Effector CD4-positive, alpha-beta T cell (primary cell): ENCODE measurements at regions not wholly inside any gene's neighbourhood (a gene's known extent, or its start where the extent isn't known, plus 50 kb on each side); places are given as distances from the start of the nearest gene placed in this dataset.

Source experiments
- DNase-seq: peaks from one replicate; pipeline ENCODE4 v3.0.0-alpha.2; 2020

DNA sequence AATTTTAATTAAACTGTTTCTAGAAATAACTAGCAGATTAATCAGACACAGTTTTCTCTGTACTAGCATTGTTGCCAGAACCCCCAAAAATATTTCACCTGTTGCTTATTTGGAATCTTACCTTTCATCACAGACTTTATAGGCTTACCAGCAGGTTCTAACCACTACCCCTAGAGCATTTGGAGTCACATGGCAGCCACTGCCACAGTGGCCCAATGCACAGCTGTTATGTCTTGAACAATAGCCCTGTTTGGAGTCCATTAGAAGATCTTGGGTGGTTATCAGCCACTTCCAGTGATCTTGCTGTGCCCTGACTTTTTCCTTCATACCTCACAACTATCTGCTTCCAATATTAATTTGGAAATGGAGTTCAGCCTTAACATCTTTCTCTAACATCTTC lies 186.2 kb upstream of the TANK start:
- DNase-seq, result no peak

DNA sequence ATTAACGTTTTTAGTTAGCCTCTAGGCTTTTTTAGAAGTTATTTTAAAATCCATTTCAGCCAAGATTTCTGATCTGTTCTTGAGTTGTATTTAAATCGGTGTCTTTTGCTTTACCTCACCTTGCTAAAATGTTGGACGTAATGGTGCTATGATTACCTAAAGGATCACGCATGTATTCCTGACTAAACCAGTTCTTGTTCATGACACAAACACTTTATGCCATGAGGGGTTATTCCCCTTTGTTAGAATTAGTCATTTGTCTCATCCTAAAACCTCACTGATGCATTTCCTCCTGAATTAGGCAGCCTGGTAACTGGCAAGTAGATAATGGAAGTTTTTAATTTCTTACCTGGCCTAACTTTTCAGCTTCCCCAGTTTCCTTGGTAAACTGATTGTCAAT lies 185.4 kb upstream of the TANK start:
- no peak for DNase-seq

DNA sequence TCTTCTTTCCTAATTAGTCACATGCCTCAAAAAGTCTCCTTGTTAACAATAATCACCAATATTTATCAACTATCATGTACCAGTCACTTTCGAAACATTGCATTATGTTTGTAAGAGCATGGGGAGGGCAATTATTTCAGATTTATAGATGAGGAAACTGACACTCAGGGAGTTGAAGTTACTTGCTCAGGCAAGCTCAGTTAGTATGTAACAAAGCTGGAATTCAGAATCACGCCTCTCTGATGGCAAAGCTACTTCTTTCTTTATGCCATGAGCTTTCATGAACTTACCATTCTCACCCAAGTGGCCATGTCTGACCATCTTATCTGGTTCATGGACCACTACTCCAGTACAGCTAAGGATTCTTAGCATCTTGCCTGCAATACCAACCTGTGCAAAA lies 183.4 kb upstream of the TANK start:
- no peak for DNase-seq

DNA sequence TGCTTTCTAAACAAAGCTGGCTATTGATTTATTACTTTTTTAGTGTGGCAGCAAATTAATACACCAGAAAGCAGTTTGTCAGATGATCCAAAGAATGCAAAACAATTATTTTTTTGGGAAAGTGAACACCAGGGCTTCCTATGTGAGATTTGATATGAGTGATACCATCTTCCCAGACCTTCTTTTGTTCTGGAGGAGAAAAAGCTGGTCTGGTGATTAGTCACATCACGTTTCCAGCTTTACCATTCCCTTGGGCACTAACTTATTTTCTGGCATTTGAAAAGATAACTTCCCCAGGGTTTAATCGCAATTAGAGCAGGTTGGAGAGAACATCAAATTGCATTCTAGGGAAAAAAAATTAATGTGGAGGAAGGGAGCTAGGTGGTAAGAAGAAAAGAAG lies 182.9 kb upstream of the TANK start:
- DNase-seq, result no peak

DNA sequence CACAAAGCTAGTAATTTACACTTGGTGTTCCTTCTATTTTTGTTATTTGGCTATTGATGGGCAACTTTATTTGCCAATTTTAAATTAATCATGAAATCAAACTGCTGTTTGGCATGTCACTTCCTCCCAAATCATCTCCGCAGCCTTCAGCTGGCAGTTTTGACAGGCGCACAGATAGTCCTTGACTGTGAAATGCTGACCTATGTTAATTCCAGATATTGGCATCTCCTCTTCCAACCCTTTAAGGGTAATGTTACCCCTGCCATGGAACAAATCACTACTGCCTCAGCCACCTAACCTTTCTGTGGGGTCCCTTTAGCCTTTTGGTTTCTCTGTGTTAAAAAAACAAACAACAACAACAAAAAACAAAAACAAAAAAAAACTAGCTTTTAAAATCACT lies 182.4 kb upstream of the TANK start:
- no peak for DNase-seq

DNA sequence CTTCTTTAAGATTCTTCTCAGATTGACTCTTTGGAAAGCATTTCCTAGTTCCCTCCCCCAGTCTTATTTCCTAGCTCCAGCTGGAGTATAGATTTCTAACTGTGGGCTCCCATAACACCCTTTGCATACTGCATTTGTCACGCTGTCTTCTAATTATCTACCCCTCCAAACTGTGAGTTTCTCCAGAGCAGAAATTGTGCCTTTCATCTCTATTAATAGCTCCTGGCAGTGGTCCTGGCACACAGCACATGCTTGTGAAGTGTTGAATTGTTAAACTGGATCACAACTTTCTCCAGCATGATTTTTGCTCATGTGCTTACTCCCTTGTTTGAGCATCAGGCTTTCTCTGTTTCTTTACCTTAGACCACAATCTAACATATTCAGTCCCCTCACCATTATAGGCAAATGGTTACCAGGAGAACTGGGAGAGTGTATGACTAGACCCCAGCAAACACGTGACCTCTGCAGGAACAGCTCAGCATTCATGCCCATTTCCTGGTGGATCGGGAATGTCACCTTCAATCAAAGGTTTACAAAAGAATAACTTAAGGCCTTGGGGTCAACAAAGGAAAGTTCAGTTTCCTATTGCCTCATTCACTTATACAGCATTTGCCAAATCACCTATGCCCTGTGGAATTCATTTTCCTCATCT lies 175.7 kb upstream of the TANK start:
- DNase-seq, result no peak

DNA sequence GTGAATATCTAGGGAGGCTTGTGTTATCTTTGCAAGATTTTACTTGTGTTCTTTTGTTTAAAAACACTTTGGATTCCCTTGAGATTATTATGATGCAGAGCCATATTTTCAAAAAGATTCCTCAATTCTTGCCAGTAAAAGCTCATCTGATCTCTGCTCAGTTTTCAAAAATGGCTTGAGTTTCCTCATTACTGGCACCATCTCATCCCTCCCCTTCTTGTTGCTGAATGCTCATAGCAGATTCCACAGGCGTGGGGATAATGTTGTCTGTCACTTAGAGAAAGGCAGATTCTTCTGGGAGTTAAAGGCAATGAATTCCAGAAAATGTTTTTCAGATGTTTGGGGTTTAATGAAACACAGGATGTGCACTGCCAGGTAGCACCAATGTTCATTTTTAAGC lies 170.4 kb upstream of the TANK start:
- DNase-seq, result no peak

DNA sequence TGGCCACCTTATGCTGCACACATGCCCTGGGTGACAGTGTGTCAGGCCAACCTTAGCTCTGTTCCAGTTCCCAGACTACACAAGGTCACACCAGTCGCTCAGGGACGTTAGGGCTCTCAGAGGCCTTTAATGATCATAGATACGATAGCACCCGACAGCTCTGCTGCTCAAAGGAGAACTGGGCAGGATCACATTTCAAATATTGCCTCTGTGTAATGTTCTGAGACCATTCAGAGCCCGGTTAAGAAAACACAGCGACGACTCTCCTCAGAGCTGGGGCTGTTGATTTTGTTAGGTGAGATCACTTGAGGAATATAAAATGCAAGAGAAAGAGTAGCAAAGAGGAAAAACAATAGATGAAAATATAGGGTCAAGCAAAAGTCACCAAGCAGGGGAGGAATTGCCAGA lies 166.6 kb upstream of the TANK start:
- DNase-seq, result no peak

DNA sequence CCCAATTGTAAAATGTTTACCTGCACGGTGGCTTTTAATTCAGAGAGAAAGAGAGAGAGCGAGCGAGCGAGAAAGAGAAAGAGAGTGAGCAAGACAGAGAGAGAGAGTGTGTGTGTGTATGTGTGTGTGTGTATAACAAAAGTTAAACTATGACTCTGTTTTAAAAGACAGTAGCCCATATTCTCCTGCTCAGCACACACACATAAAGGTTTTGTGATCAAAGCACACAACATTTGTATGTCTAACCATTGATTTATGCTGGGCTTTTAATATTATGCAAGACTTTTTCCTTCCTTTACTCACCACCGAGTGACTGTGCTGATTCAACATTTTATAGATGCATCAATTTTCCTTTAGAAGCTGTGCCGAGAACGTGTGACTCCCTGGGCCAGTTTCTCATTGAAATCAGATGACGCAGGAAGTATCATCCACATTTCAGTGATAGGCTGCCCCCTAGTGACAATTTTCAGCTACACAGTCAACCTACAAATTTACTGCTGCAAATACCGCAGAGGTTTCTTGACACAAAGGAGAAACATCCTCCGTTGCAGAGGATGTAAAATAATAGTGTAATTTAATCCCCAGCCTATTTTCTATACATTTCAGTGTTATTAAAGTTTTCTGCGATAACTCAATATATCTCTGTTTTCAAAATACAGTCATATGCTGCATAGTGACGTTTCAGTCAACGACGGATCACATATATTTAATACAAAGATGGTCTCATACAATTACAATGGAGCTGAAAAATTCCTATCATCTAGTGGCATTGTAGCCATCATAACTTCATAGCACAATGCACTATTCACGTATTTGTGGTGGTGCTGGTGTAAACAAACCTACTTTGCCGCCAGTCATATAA lies 165.9 kb upstream of the TANK start:
- DNase-seq, result peak; percentile 66

DNA sequence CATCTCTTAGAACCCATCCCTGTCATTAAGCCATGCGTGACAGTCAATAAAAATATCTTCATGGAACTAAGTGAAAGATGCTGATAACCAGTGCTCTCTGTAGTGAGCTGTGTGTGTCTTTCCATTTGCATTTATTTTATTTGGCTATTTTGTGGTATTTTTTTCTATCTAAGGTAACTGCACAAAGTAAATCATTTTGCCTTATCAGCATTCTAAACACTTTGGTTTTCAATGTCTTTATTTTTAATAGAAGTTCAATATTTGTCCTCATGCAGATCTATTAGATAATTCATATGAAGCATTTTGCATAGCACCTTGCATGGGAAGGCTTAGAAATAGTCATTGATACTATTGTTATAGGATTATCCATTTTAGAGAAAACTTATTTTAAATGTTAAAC lies 163.6 kb upstream of the TANK start:
- no peak for DNase-seq

DNA sequence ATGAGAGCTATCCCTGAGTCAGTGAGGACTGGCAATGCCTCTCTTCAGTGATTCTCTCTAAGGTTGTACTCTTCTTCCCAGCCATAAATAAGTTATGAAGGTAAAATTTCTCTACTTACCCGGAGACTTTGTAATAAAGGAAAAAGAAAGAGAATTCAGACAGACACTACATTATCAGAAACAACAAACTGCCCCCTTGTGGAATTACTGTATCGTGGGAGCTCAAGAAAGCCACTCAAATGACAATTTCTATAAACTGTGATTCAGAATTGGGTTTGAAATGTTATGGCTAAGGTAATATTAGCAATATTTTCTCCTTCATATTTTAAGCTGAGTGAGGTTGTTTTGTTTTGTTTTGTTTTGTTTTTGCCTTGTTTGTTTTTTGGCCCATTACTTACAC lies 155.8 kb upstream of the TANK start:
- no peak for DNase-seq

DNA sequence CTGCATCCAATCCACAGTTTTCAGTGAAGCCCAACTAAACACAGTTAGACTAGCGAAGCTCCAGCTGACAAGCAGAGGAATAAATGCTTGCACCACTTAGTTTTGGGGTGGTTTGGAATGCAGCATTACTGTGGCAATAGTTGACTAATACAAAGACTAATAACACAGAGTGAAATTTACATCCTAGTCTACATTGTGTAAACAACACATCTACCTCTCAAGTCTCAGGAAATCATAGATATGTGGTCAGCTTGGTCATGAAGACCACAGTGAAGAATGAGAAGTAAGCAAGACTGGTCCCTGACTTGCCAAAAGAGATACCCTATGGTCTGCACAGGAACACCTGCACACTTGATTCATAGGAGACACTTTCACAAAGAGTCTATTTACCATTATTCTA lies 155.1 kb upstream of the TANK start:
- no peak for DNase-seq

DNA sequence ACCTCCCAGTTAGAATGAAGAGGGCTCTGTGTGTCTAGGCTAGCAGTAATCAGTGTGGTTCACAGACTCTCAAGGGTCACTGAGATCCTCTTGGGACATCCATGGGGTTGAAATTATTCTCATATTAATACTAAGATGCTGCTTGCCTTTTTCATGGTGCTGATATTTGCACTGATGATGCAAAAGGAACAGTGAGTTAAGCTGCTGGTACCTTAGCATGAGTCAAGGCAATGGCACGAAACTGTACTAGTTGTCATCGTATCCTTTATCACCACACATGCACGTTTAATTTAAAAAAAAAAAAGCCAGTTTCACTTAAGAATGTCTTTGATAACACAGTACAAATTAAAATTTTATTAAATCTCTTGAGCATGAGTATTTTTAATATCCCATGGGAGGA lies 151.9 kb upstream of the TANK start:
- DNase-seq, result no peak

DNA sequence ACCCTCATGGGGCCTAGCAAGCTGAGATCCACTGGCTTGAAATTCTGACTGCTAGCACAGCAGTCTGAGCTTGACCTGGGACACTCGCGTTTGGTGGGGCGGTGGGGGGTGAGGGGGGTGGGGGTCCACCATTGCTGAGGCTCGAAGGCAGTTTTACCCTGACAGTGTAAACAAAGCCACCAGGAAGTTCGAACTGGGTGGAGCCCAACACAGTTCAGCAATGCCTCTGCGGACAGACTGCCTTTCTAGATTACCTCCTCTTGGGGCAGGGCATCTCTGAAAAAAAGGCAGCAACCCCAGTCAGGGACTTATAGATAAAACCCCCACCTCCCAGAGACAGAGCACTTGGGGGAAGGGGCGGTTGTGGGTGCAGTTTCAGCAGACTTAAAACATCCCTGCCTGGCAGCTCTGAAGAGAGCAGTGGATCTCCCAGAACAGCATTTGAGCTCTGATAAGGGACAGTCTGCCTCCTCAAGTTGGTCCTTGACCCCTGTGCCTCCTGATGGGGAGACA lies 149.7 kb upstream of the TANK start:
- DNase-seq, result no peak

DNA sequence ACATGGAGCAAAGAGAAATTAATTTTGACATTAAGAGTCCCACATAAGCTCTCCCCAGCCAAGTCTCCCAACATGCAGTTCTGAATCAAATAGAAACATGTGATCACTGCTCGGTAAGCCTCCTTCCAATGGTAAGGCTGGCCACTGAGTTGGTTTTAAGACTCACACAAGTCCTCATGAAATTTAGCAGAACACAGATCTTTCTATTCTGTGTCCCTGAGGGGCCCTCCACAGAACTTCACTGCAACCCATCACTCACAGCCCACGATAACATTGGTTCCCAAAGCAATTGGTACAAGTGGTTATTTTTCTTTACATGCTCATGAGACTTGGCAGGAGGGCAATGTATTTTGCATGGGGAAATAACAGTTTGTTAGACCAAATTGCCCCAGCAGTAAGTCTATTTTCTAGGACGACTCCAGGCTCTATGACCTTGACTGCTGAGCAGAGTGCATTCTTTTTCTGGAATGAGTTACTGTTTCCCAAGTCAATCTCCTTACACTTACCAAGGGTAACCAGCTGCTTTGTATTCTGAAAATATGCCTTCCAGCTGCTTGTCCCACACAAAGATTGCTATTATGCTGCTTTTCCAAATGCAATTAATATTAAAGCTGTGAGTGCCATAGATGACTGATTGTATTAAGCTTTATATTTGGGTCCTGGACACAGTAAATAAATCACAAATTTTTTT lies 142.3 kb upstream of the TANK start:
- no peak for DNase-seq

DNA sequence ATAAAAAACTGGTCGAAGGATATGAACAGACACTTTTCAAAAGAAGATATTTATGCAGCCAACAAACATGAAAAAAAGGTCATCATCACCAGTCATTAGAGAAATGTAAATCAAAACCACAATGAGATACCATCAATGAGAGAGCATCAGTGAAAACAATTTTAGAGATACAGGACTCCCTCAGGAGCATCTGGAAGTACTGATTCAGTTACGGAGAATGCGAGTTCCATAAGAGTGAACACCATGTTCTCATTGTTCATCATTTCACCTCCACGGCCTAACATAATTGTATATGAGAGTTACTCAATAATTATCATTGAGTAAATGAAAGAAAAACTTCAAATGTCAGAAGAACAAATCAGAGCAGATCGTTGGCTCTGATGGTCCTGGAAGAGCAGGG lies 140.9 kb upstream of the TANK start:
- DNase-seq, result no peak

DNA sequence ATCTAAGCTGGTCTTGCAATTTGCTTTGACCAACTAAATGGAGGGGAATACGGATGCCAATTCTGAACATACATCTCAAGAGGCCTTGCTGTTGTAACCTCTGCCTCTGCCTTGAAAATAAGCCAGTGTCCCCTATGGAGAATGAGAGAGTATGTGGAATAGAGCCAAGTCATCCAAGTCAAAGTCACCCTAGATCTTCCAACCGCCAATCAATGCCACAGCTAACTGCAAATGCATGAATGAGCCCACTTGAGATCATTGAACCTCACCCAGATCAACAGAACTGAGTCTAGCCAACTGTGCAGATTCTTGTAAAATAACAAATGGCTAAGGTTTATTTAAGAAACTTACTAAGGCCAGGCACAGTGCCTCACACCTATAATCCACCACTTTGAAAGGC lies 139.8 kb upstream of the TANK start:
- DNase-seq, result no peak

DNA sequence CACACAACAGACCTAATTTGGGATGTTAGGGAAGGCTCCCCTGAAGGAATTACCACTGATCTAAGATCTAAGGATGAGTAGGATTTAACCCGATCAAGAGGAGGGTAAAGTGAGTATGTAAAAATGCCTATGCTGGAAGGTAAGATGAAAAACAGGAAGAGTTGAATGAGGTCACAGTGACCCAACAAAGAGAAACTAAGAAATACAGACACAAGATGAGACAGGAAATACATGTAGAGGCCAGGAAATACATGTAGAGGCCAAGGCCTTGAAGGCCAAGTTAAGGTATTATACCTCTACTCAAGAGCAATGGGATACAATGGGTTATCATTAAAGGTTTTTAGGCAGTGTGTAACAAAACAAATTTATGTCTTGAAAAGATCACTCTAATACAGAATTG lies 131.6 kb upstream of the TANK start:
- DNase-seq, result no peak

DNA sequence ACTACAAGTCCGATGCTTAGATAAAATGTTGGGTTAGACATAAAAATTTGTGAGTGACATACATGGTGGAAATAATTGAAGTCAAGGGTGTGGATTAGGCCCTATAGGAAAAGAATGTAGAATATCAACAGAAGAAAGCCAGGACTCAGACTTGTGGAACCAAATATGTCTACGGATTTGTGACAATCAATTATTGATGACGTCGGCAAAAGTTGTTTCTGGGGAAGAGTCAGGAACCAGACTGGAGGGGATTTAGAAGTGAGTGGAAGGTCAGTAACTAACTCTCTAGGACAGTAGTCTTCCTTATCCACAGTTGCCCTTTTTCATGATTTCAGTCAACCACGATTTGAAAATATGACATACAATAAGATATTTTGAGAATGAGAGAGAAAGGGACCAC lies 130.9 kb upstream of the TANK start:
- DNase-seq, result no peak

DNA sequence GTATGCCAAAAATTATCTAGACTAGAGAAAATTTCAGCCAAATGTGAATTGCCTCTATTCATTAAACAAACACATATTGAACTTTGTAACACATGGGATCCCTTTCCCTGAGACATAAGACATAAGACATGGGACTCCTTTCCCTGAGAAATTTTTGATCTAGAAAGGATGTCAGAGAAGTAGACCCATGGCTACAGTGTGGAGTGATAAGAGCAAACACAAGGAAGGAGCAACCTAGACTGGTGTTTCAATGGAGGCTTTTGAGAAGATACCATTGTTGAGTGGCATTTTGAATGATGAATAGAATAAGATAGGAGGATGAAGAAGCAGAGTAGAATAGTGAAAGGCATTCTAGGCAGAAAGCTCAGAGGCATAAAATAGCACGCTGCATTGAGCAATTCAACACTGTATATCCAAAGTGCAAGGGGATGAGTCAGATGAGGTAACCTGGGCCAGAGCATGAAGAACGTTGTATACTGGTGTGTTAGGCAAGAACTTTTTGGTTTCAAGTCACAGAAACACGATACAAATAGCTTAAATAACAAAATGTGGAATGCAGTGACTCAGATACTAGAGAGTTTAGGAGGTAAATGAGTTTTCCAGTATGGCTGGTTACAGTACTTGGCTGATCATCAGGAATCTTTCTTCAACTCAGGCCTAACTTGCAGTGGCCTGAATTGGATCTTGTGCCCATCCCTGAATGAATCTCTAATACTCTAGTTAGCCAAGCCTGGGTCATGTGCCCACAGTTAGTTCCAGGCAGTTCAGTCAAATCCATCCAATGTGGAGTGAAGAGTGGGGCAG lies 129.8 kb upstream of the TANK start:
- DNase-seq, result no peak

DNA sequence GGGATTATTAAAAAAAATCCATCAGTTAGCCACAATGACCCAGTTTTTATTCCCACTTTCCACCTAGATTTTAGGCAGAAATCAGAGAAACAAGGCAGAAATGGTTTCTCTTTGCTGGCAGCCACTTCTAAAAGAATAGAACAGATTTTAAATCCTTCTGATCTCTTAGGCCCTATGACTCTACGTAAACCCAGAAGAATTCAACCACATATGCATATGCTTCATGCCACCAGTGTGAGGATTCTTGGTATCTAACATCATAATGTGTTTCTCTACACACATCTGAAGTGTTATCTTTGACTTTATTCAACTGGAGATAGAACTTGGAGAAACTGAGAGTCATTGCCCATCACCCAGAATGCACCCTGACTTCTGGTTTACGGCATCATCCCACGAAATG lies 128.7 kb upstream of the TANK start:
- DNase-seq, result no peak

DNA sequence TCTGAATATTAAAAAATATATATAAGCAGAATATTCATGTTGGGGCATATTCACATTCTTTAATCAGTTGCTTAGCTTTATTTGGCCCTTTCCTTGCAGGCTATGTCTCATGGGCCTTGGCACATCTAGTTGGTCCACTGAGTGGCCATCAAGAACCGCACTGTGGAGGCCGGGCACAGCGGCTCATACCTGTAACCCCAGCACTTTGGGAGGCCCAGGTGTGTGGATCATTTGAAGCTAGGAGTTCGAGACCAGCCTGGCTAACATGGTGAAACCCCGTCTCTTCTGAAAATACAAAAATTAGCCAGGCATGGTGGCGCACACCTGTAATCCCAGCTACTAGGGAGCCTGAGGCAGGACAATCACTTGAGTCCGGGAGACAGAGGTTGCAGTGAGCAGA lies 127.6 kb upstream of the TANK start:
- DNase-seq, result no peak

DNA sequence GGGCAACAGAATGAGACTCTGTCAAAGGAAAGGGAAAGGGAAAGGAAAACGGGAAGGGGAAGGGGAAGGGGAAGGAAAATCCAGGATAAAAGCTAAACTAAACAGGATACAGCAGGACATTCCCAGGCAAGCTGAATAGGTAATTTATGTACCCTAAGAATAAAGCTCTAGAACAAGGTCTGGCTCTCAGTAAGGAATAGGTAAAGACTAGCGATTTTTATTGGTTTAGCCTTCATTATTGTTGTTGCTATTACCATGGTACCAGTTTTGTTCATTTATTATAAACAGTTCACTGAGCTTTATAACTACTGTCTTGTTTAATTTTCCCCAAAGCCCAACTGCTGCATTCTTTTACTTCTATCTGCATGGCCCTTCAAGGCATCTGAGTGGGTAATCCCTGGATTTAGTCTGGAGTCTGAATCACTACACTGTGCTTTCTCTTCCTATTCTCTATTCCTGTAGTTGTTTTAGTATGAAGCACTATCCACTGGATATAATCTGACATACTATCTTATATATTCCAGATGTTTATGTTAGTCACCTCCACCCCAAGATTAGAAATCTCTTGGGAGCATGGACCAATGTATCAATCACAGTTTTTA lies 127.1 kb upstream of the TANK start:
- no peak for DNase-seq
